Loucy (cell line): ENCODE measurements at regions not wholly inside any gene's neighbourhood (a gene's known extent, or its start where the extent isn't known, plus 50 kb on each side); places are given as distances from the start of the nearest gene placed in this dataset.

Source experiments
- H2AFZ ChIP-seq: fragments of 200-600 bp; sonication (generic); 2 replicates; pipeline ENCODE4 v1.6.0; 2016; ENCODE audit warnings: antibody characterized with exemption, mild to moderate bottlenecking, low read length, moderate library complexity
- H3F3A ChIP-seq: fragments of 200-600 bp; 2 replicates; pipeline ENCODE4 v1.6.0; 2016; ENCODE audit warnings: antibody characterized with exemption, low read depth, mild to moderate bottlenecking
- H3K27me3 ChIP-seq: fragments of 200-600 bp; sonication (generic); 2 replicates; pipeline ENCODE4 v1.6.1; 2014; ENCODE audit warnings: low read length, mild to moderate bottlenecking; ENCODE audit not compliant: insufficient read depth, poor library complexity, severe bottlenecking
- H3K36me3 ChIP-seq: fragments of 200-600 bp; sonication (generic); 2 replicates; pipeline ENCODE4 v1.6.1; 2016; ENCODE audit warnings: low read length; ENCODE audit not compliant: insufficient read depth
- H3K4me1 ChIP-seq: fragments of 200-600 bp; sonication (generic); 2 replicates; pipeline ENCODE4 v1.5.1; 2014; ENCODE audit warnings: low read length, mild to moderate bottlenecking; ENCODE audit not compliant: insufficient read depth, poor library complexity, severe bottlenecking
- H3K4me2 ChIP-seq: fragments of 200-600 bp; sonication (generic); 2 replicates; pipeline ENCODE4 v1.6.0; 2014; ENCODE audit warnings: antibody characterized with exemption, low read length, low read depth, mild to moderate bottlenecking; ENCODE audit not compliant: poor library complexity, severe bottlenecking
- H3K4me3 ChIP-seq: fragments of 200-600 bp; sonication (generic); 2 replicates; pipeline ENCODE4 v1.5.1; 2014; ENCODE audit warnings: low read length, mild to moderate bottlenecking, mixed read lengths; ENCODE audit not compliant: poor library complexity, severe bottlenecking
- H3K79me2 ChIP-seq: fragments of 200-600 bp; sonication (generic); 2 replicates; pipeline ENCODE4 v1.6.1; 2014; ENCODE audit warnings: low read length; ENCODE audit not compliant: insufficient read depth
- H3K9ac ChIP-seq: fragments of 200-600 bp; sonication (generic); 2 replicates; pipeline ENCODE4 v1.6.0; 2014; ENCODE audit warnings: mild to moderate bottlenecking, low read depth, low read length, moderate library complexity; ENCODE audit not compliant: poor library complexity, severe bottlenecking
- H3K9me2 ChIP-seq: fragments of 200-600 bp; sonication (generic); replicated peaks from 2 replicates; pipeline ENCODE4 v1.6.1; 2016; ENCODE audit warnings: low read depth, low read length, mixed read lengths
- H3K9me3 ChIP-seq: fragments of 200-600 bp; sonication (generic); 2 replicates; pipeline ENCODE4 v1.6.1; 2014; ENCODE audit warnings: mild to moderate bottlenecking, antibody characterized with exemption, low read length, low read depth; ENCODE audit not compliant: insufficient read depth
- H4K20me1 ChIP-seq: fragments of 200-600 bp; sonication (generic); 2 replicates; pipeline ENCODE4 v1.6.0; 2014; ENCODE audit warnings: antibody characterized with exemption, low read length, mild to moderate bottlenecking; ENCODE audit not compliant: insufficient read depth, poor library complexity, severe bottlenecking
- CTCF ChIP-seq: fragments of 200-600 bp; sonication (generic); conservative IDR thresholded peaks from 2 replicates; pipeline ENCODE4 v1.5.1; 2014; ENCODE audit warnings: mild to moderate bottlenecking, antibody characterized with exemption, low read length
- EZH2phosphoT487 ChIP-seq: fragments of 200-600 bp; IDR thresholded peaks from 2 replicates; pipeline ENCODE4 v1.6.1; 2018; ENCODE audit warnings: antibody characterized with exemption, mild to moderate bottlenecking, moderate library complexity, borderline replicate concordance

- Histone ChIP-seq H2AFZ (no peak overlapping the region), H3F3A (no peaks in the 10 kb centered on the region), H3K9me3 (0 out of 2 replicates have a peak, but pooled peaks cover 3% of the 10 kb centered on the region), H4K20me1 (no peaks in the 10 kb centered on the region), H3K4me1 (no peaks in the 10 kb centered on the region), H3K9me2 (no peaks in the 10 kb centered on the region), H3K36me3 (no peaks in the 10 kb centered on the region), H3K79me2 (no peaks in the 10 kb centered on the region), H3K9ac (no peak overlapping the region), H3K4me3 (no peak overlapping the region), H3K27me3 (no peaks in the 10 kb centered on the region), H3K4me2 (no peak overlapping the region)
- TF ChIP-seq EZH2phosphoT487 (no peak), CTCF (no peak)
Observed at GRCh38 chr6:4620284-4621151, 155.7 kb upstream of the CDYL start.

GRCh38 chr6:4616311-4616710 is 159.9 kb upstream of the CDYL start:
- no peaks in the 10 kb centered on the region for H3K9me2 ChIP-seq
- no peaks in the 10 kb centered on the region for H3K79me2 ChIP-seq
- no peaks in the 10 kb centered on the region for H4K20me1 ChIP-seq
- no peak overlapping the region for H3K9ac ChIP-seq
- H3K4me1 ChIP-seq, result no peaks in the 10 kb centered on the region
- no peaks in the 10 kb centered on the region for H3K27me3 ChIP-seq
- no peaks in the 10 kb centered on the region for H3K36me3 ChIP-seq
- H2AFZ ChIP-seq, result no peak overlapping the region
- H3K9me3 ChIP-seq, result no peaks in the 10 kb centered on the region
- H3F3A ChIP-seq, result no peaks in the 10 kb centered on the region
- no peak for TF ChIP-seq EZH2phosphoT487
- no peak overlapping the region for H3K4me2 ChIP-seq
- H3K4me3 ChIP-seq, result no peak overlapping the region

GRCh38 chr6:4615891-4616290 is 160.3 kb upstream of the CDYL start:
- no peaks in the 10 kb centered on the region for H3K4me1 ChIP-seq
- TF ChIP-seq EZH2phosphoT487 (no peak), CTCF (no peak)
- no peak overlapping the region for H3K9ac ChIP-seq
- no peak overlapping the region for H3K4me3 ChIP-seq
- no peaks in the 10 kb centered on the region for H3K27me3 ChIP-seq
- no peaks in the 10 kb centered on the region for H4K20me1 ChIP-seq
- H2AFZ ChIP-seq, result no peak overlapping the region
- no peaks in the 10 kb centered on the region for H3K9me3 ChIP-seq
- no peaks in the 10 kb centered on the region for H3K36me3 ChIP-seq
- H3K79me2 ChIP-seq, result no peaks in the 10 kb centered on the region
- no peaks in the 10 kb centered on the region for H3K9me2 ChIP-seq
- no peaks in the 10 kb centered on the region for H3F3A ChIP-seq
- H3K4me2 ChIP-seq, result no peak overlapping the region

- Histone ChIP-seq H4K20me1 (no peaks in the 10 kb centered on the region), H3K27me3 (no peaks in the 10 kb centered on the region), H3K9ac (no peak overlapping the region), H3K4me1 (no peaks in the 10 kb centered on the region), H3K4me3 (no peak overlapping the region), H3F3A (no peaks in the 10 kb centered on the region), H3K9me3 (no peaks in the 10 kb centered on the region), H3K79me2 (no peaks in the 10 kb centered on the region), H3K9me2 (no peaks in the 10 kb centered on the region), H2AFZ (no peak overlapping the region), H3K36me3 (no peaks in the 10 kb centered on the region), H3K4me2 (no peak overlapping the region)
- TF ChIP-seq CTCF (no peak), EZH2phosphoT487 (no peak)
Observed at GRCh38 chr6:4615231-4615630, 161.0 kb upstream of the CDYL start.
